ENCODE measurements at regions not wholly inside any gene's neighbourhood (a gene's known extent, or its start where the extent isn't known, plus 50 kb on each side); places are given as distances from the start of the nearest gene placed in this dataset.

GRCh38 chr7:20964281-20964918 lies 177.7 kb upstream of the SP8 start:
- DNase-seq (ENCODE audit: low spot score) (no peak), ATAC-seq (no peak)
- H3K4me3 Mint-ChIP-seq = no peak overlapping the region
- peaks cover 17% of the 10 kb centered on the region for H3K4me1 Mint-ChIP-seq
- no peaks in the 10 kb centered on the region for H3K27me3 Mint-ChIP-seq (ENCODE audit: low read depth)
- ChIA-PET CTCF (no interaction called here), POLR2A (no interaction called here)
- H3K36me3 Mint-ChIP-seq = no peaks in the 10 kb centered on the region
- TF ChIP-seq ZNF317 (CRISPR knock-in tag; IDR thresholded peaks at IDR 0.05; ENCODE audit: borderline replicate concordance, low read depth) = no peak
- TF ChIP-seq NR2C2 (CRISPR knock-in tag; IDR thresholded peaks at IDR 0.05) = no peak
- no peak for TF ChIP-seq FOXP4 (CRISPR knock-in tag; IDR thresholded peaks at IDR 0.05)
- TF ChIP-seq TP53 (CRISPR knock-in tag; IDR thresholded peaks at IDR 0.05) = no peak
- no peak for TF ChIP-seq SMAD4 (CRISPR knock-in tag; IDR thresholded peaks at IDR 0.05)
- TF ChIP-seq FOXK1 (CRISPR knock-in tag; IDR thresholded peaks at IDR 0.05) = no peak
- no peak for TF ChIP-seq ZBTB43 (CRISPR knock-in tag; IDR thresholded peaks at IDR 0.05)
- no peak for TF ChIP-seq ATF1 (CRISPR knock-in tag; IDR thresholded peaks at IDR 0.05)
- no peak for TF ChIP-seq NFE2L1 (CRISPR knock-in tag; IDR thresholded peaks at IDR 0.05)
- no peak for TF ChIP-seq ZNF423 (CRISPR knock-in tag; IDR thresholded peaks at IDR 0.05)
- TF ChIP-seq, protein P1, sequence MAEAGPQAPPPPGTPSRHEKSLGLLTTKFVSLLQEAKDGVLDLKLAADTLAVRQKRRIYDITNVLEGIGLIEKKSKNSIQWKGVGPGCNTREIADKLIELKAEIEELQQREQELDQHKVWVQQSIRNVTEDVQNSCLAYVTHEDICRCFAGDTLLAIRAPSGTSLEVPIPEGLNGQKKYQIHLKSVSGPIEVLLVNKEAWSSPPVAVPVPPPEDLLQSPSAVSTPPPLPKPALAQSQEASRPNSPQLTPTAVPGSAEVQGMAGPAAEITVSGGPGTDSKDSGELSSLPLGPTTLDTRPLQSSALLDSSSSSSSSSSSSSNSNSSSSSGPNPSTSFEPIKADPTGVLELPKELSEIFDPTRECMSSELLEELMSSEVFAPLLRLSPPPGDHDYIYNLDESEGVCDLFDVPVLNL (CRISPR knock-in tag; IDR thresholded peaks at IDR 0.05; ENCODE audit: borderline replicate concordance, low read depth) = no peak
- H3K27ac Mint-ChIP-seq = no peak overlapping the region; the same call in 1 of the 2 replicates
- H3K9me3 Mint-ChIP-seq = no peaks in the 10 kb centered on the region

GRCh38 chr7:20971219-20971618 lies 184.5 kb upstream of the SP8 start:
- DNase-seq (ENCODE audit: low spot score) (no peak), ATAC-seq (no peak)
- Mint-ChIP-seq H3K4me1 (peaks cover 11% of the 10 kb centered on the region), H3K9me3 (no peaks in the 10 kb centered on the region), H3K27ac (no peak overlapping the region), H3K36me3 (no peaks in the 10 kb centered on the region), H3K4me3 (no peak overlapping the region), H3K27me3 (ENCODE audit: low read depth) (no peaks in the 10 kb centered on the region)
- ChIA-PET POLR2A (no interaction called here), CTCF (no interaction called here)
- no peak for TF ChIP-seq ATF6 (CRISPR knock-in tag; IDR thresholded peaks at IDR 0.05)
- no peak for TF ChIP-seq TEAD4 (CRISPR knock-in tag; IDR thresholded peaks at IDR 0.05)
- no peak for TF ChIP-seq GTF2I (CRISPR knock-in tag; conservative IDR thresholded peaks at IDR 0.05)
- TF ChIP-seq ZNF263 (CRISPR knock-in tag; IDR thresholded peaks at IDR 0.05; ENCODE audit: low read depth) = no peak
- no peak for TF ChIP-seq IRF2 (CRISPR knock-in tag; IDR thresholded peaks at IDR 0.05; ENCODE audit: borderline replicate concordance, low read depth)
- no peak for TF ChIP-seq ZNF396 (CRISPR knock-in tag; IDR thresholded peaks at IDR 0.05; ENCODE audit: borderline replicate concordance)
- TF ChIP-seq NFYB (CRISPR knock-in tag; conservative IDR thresholded peaks at IDR 0.05; ENCODE audit: low read depth) = no peak
- TF ChIP-seq TEAD1 (CRISPR knock-in tag; IDR thresholded peaks at IDR 0.05) = no peak
- TF ChIP-seq NFE2L1 (CRISPR knock-in tag; IDR thresholded peaks at IDR 0.05) = no peak
- TF ChIP-seq, protein P2, sequence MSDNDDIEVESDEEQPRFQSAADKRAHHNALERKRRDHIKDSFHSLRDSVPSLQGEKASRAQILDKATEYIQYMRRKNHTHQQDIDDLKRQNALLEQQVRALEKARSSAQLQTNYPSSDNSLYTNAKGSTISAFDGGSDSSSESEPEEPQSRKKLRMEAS (CRISPR knock-in tag; IDR thresholded peaks at IDR 0.05) = no peak
- TF ChIP-seq AR (CRISPR knock-in tag; IDR thresholded peaks at IDR 0.05) = no peak
- TF ChIP-seq GABPB1 (CRISPR knock-in tag; IDR thresholded peaks at IDR 0.05) = no peak
